22Rv1 (cell line): ENCODE measurements at regions not wholly inside any gene's neighbourhood (a gene's known extent, or its start where the extent isn't known, plus 50 kb on each side); places are given as distances from the start of the nearest gene placed in this dataset.

Source experiments
- ZFX ChIP-seq: fragments of 450-650 bp; IDR thresholded peaks from 2 replicates; pipeline ENCODE4 v1.6.1; 2017; ENCODE audit warnings: antibody characterized with exemption, borderline replicate concordance
- TF ChIP-seq, protein P1 (sequence below): fragments of 450-650 bp; IDR thresholded peaks from 2 replicates; pipeline ENCODE4 v1.5.1; 2017; ENCODE audit warnings: mild to moderate bottlenecking

DNA sequence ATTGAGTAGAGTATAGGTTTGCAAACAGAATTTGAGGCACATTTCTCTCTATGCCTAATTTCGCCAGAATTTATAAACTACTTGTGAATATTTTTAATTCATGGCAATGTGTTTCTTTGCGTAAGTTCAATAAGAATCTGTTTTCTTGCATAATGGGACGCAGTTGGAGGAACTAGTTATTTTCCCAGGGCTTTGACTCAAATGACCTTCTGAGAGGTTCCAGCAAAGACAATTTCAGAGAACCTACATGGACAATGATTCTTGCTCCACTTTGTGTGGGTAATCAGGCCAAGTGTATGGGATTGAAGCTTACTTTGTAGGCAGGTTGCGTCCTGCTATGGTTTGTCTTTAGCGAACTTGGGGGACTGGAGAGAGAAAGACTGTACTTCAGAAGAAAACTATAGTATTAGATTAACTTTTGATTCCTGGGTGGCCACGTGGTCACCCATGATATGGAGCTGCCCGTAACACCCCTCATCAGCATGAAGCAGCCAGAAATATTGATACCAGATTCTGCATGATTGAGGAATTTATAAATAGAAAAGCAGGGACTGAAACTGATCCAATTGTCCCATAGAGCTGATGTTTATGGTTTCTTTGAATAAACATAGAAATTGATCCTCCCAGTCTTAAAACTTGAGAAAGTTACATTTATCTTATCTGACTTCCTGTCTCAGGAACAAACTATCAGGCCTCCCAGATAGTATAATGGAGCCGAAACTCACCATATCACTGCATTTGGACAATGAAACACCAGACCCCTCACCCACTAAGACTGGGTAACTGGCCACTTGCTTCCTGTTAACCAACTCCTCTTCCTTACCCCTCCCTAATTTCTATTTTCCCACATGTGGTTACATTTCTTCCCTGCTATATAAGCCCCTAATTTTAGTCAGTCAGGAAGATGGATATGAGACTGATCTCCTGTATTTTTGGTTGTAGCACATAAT lies 815.3 kb upstream of the HS6ST1 start:
- TF ChIP-seq, protein P1, sequence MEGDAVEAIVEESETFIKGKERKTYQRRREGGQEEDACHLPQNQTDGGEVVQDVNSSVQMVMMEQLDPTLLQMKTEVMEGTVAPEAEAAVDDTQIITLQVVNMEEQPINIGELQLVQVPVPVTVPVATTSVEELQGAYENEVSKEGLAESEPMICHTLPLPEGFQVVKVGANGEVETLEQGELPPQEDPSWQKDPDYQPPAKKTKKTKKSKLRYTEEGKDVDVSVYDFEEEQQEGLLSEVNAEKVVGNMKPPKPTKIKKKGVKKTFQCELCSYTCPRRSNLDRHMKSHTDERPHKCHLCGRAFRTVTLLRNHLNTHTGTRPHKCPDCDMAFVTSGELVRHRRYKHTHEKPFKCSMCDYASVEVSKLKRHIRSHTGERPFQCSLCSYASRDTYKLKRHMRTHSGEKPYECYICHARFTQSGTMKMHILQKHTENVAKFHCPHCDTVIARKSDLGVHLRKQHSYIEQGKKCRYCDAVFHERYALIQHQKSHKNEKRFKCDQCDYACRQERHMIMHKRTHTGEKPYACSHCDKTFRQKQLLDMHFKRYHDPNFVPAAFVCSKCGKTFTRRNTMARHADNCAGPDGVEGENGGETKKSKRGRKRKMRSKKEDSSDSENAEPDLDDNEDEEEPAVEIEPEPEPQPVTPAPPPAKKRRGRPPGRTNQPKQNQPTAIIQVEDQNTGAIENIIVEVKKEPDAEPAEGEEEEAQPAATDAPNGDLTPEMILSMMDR: no peak
- no peak for TF ChIP-seq ZFX
